COLO668 (cell line): ENCODE measurements at regions not wholly inside any gene's neighbourhood (a gene's known extent, or its start where the extent isn't known, plus 50 kb on each side); places are given as distances from the start of the nearest gene placed in this dataset.
"Not testable (repeated sequence)": the region's sequence is repeated elsewhere in the genome, so short reads cannot be mapped to it uniquely, and the experiment has no call there.

Experiments used
- DNase-seq: peaks from one replicate; lab custom pipeline; 2025; ENCODE audit not compliant: unreplicated experiment; lab: John Stamatoyannopoulos, UW

DNA sequence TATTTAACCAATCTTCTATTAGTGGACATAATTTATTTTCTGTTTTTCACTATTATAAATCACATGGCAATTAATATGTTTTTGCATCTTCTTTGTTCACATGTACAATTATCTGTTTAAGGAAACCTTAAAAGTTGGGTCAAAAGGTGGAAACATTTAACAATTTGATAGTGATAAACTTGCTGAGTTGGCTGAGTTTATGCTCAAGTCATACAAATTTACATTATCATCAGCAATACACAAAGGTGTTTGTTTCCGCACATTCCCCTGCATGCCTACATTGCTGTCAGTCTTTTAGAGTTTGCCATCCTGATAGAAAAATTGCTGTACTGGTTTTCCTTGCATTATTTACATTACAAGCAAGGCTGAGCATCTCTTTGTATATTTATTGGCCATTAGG, 139.5 kb downstream of the KCNRG start:
- no peak for DNase-seq

DNA sequence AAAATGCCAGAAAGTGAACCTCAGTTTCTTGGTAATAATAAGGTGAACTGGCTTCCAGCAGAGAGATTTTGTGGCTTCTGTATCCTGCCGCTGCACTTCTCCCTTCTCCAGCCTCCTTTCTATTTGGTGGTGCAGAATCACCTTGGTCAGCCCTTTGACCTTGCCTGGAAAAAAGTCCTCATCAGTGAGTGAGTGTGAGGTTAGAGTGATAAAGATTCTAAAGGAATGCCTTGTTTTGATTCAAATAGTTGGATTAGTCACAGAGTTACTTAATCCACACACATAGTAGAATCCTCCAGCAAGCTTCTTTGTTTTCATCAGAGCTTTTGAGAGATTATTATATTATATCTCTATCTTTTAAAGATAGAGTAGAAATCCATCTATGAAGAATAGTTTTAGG, 140.9 kb downstream of the KCNRG start:
- no peak for DNase-seq

DNA sequence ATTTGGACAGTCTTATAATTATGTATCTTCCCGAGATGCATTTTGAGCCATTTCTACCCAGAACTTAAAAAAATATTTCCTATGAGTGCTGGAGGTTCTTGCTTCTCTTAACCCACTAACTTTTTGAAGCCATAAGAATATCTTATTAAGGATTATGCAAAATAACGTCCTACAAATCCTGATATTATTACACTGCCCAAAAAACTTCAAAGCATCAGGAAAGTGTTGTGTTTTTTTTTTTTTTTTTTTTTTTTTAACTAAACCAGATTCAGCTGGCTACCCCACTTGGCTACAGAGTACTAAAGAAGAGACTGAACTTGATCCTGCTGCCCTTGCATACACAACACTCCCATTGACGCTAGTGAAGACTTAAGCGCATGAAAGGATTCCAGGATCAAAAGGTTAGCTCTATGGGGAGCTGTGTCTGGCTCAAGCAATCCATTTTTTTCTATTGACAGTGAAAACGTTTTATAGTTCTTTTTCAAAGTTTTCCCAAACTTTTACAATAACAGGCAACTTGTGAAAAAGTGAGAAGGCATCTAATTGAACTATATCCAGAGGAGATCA, 141.4 kb downstream of the KCNRG start:
- DNase-seq: no peak

DNA sequence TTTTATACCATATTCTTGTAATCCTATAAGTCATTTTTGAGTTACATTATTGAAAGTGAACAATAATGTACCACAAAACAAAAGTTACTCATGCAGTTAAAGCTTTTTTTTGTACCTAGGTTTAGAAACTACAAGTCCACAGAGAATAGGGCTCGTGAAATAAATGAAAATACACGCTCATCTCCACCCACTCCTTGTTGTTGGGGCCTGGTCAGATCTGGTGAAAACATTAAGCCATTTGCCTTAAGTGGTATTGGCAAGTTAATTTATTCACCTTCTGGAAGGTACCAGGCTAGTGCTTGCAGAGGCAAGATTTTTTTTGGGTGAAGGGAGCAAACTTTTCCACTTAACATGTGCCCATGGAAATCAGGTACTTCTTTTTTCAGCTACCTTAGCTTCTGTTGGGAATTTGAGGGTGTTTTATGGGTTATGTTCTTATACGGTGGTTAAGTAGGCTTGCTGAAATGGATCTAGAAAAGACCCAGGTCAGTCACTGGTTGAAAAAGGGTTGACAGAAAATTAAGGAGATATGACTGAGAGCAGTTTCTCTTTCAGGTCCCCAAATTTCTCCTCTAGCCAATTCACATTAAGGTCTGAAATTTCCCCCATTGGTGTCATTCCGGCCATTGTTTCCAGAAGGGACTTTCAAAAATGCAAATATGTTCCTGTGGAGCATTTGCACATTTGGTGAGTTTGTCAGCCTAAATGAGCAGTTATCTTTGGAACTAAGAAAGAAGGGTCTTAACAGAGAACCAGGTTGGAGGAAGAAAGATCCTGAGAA, 143.3 kb downstream of the KCNRG start:
- DNase-seq: no peak

DNA sequence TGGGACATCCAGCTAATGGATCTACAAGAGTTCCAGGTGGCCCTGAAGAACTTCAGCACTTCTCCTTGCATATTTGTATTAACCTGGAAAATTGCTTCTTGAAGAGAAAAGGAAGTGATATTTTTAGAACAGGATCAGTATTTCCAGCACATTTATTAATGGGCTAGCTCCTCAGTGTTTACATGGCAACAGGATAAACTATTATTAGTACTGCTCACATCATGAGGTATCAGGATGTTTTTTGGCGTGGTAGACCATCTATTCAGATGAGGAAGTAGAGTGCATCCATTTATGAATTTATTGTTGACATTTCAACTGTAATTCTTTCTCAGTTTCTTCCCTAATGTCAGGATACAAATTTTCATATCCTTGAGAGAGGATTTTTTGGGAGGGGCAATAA, 144.4 kb downstream of the KCNRG start:
- DNase-seq: no peak

DNA sequence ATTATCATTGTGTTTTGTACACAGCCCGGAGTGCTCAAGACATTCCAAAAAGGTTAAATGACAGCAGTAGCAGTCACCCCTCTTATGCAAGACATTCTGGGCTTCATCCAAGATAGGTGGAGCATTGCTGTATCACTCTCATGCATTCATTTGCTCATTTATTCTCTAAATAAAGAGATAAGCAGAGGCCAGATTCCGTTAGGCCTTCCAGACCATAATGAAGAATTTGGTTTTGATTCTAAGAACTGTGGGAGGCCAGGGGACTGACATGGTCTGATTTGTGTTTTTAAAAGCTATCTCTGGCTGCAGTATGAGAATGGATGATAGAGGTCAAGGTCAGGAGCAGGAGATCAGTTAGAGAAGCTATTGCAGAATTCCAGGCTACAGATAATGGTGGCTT, 145.8 kb downstream of the KCNRG start:
- DNase-seq: no peak

DNA sequence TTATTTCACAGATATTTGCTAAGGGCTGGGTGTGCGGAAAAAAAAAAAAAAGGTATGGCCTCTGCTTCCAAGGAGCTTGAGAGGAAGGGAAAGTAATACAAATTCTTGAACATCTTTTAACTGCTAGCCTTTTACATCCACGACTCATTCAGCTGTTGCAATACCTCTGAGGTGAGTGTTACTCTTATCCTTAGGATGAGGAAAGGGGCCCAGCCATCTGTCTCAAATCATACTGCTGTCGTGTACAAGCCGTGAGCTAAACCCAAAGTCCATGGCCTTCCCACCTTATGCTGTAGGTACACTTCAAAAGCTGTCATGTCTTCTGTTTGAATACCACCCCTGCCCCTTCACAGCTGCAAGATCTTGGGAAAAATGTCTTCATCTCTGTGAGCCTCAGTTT, 146.8 kb downstream of the KCNRG start:
- no peak for DNase-seq

DNA sequence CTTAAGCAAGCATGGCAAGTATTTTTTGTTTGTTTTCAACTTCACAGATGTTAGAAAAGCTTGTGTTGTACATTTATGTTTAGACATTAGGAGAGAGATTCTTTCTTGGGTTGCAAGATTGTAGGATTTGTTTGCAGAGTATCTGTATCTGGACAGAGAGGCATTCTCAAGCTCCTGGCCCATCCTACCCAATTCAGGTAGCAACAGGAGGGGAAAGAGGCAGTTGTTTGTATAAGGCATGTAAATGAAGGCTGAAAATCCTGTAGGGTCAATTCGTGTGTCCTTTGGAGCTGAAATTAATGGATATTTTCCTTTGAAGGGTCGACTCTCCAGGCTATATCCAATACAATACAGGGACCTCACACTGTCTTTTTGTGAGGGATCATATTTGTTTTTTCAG, 147.3 kb downstream of the KCNRG start:
- no peak for DNase-seq

DNA sequence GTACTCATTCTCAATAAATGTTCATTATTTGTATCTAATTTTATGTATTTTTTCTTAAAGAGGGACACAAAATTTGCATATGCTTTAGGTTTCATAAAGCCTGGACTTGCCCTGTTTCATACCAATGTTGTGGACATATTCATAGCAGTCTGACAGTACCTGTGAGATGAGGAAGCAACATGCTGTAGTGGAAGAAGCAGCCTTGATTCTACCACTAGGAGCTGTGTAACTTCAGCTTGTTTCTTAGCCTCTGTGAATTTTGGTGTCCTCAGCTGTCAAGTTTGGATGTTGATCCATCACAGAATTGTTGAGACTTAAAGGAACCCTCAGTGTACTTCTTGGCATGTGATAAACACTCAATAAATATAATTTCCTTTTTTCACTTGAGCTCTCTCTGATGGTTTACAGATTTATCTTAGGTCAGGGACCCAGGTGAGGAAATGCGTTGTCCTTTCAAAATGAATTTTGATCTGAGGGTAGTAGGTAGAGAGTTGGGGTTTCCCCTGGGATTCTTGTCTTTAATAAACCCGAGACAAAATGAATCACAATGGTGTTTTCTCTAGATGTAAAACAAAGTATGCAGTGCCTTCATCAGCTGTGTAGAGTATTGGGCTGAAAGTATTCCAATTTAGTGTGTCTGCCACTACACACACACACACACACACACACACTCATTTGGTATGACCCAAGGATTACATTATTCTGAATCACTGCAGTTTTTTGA, 152.1 kb downstream of the KCNRG start:
- DNase-seq: no peak

DNA sequence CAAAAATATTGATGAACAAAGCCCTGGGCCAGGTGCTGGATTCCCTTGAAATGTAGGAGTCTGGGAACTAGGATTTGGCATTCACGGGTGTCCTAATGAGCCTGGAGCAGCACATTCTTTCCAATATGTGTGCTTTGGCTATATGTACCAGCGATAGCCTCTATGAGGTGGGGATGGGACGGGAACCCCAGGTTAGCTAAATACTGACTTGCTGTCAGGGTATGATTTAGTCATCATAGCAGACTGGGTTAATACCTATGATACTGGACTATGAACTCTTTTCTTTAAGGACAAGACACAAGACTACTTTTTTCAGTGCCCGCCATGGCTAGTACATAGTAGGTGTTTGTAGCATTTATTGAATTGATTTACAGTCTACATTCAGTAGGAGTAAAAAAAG, 152.7 kb downstream of the KCNRG start:
- DNase-seq: no peak

DNA sequence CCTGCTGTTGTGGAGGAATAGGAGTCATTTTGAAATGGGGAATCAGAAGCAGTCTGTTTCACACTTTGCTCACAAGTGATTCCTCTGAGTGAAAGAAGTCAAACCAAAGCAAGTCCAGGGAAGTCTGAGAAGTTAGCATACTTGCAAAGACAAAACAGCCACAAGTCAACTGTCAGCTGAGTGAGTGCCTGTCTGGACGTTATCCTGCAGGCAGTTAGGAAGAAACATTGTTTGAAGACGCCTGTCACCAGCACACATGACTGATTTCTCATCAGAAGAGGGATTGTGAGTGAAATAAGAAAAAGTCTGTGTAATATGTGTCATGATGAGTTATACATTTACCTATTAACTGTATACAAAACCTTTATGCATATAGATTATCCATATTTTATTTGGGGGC, 153.5 kb downstream of the KCNRG start:
- DNase-seq: no peak

DNA sequence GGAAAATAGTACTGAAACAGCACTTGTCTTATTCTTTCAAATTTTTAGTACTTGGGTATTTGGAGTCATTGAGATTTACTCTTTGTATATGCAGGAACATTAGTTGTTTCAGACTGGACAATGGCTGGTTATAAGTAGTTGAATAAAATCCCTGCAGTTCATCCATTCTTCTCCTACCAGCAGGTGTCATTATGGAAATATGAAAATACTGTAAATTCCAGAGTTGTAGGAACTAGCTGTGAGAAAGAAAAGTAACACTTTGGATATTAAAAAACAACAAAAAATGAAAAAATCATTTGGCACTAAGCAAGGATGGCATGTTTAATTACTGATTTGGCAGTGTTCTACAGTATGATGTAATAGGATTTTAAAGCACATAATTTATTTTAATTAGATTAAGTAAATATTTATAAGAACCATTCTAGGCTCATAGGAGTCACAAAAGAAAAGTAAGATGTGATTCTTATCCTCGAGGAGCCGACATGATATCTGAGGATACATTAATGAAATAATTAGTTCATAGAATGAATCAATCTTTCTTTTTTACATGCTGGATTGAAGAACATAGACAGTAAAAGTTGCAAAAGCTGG, 155.3 kb downstream of the KCNRG start:
- no peak for DNase-seq

DNA sequence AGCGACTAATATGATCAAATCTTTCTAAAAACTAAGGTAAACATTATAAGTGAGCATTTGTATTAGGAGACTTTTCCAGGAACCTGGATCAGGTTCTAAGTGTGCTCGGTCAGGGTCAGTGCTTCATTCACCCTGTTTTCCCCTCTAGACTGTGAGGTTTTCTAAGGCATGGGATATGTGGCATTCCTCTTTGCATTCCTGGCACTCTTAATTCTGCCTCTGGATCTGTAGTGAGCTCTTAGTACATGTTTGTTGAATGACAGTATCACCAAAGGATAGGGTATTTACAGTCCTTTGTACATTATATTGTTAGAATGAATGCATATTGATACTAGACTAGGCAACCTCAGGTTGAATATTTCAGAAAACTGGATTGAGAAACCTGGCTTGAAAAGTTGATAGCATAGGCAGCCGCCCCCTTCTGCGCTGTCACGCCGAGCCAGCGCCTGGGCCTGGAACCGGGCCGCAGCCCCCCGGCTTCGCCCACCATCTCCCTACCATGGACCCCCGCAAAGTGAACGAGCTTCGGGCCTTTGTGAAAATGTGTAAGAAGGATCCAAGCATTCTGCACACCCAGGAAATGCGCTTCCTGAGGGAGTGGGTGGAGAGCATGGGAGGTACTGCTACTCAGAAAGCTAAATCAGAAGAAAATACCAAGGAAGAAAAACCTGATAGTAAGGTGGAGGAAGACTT, 156.5 kb downstream of the KCNRG start:
- no peak for DNase-seq

DNA sequence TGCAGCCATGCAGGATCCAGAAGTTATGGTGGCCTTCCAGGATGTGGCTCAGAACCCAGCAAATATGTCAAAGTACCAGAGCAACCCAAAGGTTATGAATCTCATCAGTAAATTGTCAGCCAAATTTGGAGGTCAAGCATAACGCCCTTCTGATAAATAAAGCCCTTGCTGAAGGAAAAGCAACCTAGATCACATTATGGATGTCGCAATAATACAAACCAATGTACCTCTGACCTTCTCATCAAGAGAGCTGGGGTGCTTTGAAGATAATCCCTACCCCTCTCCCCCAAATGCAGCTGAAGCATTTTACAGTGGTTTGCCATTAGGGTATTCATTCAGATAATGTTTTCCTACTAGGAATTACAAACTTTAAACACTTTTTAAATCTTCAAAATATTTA, 157.8 kb downstream of the KCNRG start:
- DNase-seq: not testable (repeated sequence)

DNA sequence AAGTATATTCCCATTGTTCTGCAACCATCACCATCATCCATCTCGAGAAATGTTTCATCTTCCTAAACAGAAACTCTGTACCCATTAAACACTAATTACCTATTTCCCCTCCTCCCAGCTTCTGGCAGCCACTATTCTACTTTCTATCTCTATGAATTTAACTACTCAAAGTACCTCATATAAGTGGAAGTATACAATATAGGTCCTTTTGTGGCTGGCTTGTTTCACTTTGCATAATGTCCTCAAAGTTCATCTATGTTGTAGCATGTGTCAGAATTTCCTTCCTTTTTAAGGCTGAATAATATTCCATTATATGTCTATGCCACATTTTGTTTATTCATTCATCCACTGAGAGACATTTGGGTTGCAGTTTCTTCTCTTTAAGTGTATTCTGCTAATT, 159.4 kb downstream of the KCNRG start:
- DNase-seq: no peak

DNA sequence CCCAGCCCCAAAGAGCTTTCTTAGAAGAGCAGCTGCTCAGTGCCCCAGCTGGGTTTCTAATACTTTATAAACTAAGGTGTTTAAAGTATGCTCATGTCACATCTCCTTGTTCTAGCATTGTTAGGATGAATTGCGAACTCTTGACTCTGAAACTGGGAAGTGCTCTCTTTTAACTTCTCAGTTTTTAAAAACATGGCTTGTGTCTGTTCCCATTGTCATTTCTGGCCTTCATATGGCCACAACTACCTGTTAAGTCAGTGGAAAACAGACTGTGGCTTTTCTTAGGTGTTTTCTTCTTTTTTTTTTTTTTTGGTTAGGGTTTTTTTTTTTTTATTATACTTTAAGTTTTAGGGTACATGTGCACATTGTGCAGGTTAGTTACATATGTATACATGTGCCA, 164.7 kb downstream of the KCNRG start:
- no peak for DNase-seq

DNA sequence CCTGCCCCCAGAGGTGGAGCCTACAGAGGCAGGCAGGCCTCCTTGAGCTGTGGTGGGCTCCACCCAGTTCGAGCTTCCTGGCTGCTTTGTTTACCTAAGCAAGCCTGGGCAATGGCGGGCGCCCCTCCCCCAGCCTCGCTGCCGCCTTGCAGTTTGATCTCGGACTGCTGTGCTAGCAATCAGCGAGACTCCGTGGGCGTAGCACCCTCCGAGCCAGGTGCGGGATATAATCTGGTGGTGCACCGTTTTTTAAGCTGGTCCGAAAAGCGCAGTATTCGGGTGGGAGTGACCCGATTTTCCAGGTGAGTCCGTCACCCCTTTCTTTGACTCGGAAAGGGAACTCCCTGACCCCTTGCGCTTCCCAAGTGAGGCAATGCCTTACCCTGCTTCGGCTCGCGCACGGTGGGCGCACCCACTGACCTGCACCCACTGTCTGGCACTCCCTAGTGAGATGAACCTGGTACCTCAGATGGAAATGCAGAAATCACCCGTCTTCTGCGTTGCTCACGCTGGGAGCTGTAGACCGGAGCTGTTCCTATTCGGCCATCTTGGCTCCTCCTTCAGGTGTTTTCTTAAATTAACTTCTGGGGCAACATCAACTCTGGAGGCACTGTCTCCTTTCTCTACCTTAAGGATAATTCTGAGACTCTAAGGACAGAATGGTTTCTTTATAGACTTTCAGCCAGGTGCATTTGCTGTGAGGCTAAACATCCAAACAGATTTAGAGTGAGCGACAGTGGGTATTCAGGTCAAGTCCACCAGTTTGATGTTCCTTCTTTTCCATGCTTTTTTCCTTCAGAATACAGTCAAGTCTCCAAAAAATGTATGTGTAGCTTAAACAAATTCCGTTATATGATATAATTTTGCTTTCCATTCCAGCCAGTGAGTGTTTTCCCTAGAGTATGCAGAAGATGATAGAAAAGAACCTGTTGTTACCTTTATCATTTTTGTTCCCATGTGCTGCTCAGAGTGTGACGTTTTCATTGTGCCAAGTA, 170.8 kb downstream of the KCNRG start:
- not testable (repeated sequence) for DNase-seq

DNA sequence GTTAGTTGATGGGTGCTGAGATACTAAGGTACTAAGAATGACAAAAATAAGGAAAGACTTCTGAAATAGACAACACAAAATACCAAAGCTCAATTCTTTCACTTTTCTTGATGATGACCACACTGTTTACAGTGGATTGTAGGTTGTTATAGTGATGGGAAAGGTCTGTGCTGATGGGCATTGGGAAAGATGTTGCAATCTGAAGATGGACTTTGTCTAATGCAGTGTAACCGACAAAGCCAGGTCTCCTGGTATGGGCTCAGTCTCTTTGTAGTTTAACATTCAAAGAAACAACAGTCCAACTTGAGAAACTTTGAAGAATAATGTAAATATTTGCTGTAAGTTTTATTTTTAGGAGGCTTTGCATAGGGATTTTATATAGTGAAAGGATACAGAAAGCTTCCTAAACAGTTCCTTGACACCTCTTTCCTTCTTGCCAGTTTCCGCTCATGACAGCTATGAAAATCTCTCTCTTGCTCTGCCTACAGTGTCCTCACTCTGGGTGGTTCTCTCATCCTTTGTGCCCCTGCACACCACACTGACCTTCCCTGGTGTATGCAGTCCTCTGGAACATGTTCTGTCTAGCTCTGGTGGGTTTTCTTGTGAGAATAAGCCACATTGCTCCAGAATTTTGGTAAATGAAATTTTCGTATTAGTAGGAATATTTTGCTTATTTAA, 172.2 kb downstream of the KCNRG start:
- DNase-seq: no peak

DNA sequence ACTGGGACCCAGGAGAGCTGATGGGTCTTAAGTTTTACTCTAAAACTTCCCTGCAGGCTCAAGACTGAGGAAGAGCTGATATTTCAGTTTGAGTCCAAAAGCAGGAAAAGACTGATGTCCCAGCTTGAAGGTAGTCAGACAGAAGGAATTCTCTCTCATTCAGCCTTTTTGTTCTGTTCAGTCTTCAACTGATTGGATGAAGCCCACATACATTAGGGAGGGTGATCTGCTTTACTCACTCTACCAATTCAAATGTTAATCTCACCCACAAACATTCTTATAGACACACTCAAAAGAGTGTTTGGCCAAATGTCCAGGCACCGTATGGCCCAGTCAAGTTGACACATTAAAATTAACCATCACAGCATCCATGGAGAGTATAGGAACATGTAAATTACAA, 173.5 kb downstream of the KCNRG start:
- DNase-seq: no peak

DNA sequence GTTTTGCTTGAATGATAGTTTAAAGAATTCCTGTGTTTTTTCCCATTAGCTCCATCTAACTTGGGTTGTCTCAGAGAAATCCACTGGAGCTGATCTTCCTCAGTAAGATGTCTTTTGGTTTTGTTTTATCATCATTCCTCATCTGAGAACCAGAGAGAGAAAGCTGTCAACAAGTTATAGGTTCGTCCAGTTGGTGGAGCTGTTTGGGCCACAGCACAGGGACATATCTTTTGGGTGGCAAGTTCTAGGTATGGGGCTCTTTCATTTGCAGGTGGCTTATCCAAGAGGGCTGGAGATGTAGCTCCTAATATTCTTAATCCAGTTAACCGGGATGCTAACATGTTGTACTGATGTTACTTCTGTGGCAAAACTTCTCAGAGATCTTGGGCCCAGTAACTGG, 174.2 kb downstream of the KCNRG start:
- DNase-seq: no peak
